ENCODE measurements at regions not wholly inside any gene's neighbourhood (a gene's known extent, or its start where the extent isn't known, plus 50 kb on each side); places are given as distances from the start of the nearest gene placed in this dataset.

- TF ChIP-seq CTCF (IDR thresholded peaks at IDR 0.05; ENCODE audit: low read depth, low read length, poor library complexity, severe bottlenecking) (no peak), EZH2phosphoT487 (IDR thresholded peaks at IDR 0.05; ENCODE audit: borderline replicate concordance, low read length) (no peak)
Observed at GRCh38 chr5:8825139-8825757, 720.6 kb downstream of the SEMA5A start.
